ENCODE measurements at regions not wholly inside any gene's neighbourhood (a gene's known extent, or its start where the extent isn't known, plus 50 kb on each side); places are given as distances from the start of the nearest gene placed in this dataset.

DNA sequence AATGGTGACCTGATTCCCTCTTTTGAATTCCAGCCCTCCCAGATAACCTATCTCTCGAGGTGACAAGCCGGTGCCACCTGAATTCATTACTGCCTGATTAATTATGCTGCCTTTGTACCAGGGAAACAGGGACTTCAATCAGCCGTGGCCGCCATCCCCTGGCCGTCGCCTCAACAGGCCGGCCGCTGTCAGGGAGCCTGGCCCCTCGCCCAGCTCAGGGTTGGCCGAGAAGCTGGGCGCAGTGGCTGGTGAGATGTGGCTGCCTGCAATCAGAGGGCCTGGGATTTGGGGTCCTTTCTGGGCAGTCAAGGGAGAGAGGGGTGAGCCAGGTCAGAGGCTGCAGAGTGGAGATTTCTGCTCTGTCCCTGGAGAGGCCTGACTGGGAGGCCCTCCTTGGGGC, 91.2 kb downstream of the KCTD15 start:
- Mint-ChIP-seq H3K27me3 (peaks cover 15% of the 10 kb centered on the region), H3K4me1 (ENCODE audit: low read depth) (no peaks in the 10 kb centered on the region), H3K27ac (no peak overlapping the region), H3K4me3 (no peak overlapping the region), H3K36me3 (ENCODE audit: low read depth) (no peaks in the 10 kb centered on the region), H3K9me3 (no peaks in the 10 kb centered on the region)
- TF ChIP-seq, protein P1, sequence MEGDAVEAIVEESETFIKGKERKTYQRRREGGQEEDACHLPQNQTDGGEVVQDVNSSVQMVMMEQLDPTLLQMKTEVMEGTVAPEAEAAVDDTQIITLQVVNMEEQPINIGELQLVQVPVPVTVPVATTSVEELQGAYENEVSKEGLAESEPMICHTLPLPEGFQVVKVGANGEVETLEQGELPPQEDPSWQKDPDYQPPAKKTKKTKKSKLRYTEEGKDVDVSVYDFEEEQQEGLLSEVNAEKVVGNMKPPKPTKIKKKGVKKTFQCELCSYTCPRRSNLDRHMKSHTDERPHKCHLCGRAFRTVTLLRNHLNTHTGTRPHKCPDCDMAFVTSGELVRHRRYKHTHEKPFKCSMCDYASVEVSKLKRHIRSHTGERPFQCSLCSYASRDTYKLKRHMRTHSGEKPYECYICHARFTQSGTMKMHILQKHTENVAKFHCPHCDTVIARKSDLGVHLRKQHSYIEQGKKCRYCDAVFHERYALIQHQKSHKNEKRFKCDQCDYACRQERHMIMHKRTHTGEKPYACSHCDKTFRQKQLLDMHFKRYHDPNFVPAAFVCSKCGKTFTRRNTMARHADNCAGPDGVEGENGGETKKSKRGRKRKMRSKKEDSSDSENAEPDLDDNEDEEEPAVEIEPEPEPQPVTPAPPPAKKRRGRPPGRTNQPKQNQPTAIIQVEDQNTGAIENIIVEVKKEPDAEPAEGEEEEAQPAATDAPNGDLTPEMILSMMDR (IDR thresholded peaks at IDR 0.05): no peak
- ATAC-seq (ENCODE audit: poor library complexity) (no peak), DNase-seq (no peak)
- Histone ChIP-seq H3K27me3 (ENCODE audit: control insufficient read depth in 1 of 2, insufficient read depth in 2 of 2, low read length in 2 of 2) (no peaks in the 10 kb centered on the region), H3K36me3 (ENCODE audit: insufficient read depth, low read length) (no peaks in the 10 kb centered on the region), H3K27ac (ENCODE audit: low read depth in 1 of 2, low read length in 2 of 2) (no peak overlapping the region), H3K4me1 (ENCODE audit: insufficient read depth, low read length) (peaks cover 9% of the 10 kb centered on the region), H3K4me3 (ENCODE audit: low read length) (no peak overlapping the region), H3K9me3 (ENCODE audit: control insufficient read depth in 1 of 2, insufficient read depth in 1 of 2, low read length in 2 of 2) (no peaks in the 10 kb centered on the region)
- intact Hi-C loops (cut with DNase I, micrococcal nuclease): no loop called here
- CTCF ChIA-PET: no interaction called here
- POLR2A ChIA-PET: no interaction called here

DNA sequence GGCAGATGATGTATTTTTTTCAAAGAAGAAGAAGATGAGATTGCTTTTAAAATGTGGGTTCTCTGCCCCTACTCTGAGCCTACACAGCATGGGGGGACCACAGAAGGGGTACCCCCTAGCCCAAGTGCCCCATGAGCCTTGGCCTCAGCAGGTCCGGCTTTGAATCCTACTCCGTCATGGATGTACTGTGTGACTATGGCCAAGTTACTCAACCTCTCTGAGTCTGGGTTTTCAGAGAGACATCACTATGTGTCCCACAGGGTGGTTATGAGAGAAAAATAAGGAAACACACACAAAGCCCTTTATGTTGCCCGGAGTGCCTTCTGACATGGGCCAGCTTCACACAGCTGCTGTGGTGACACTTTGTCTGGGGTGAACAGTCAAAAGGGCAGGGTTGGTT, 92.0 kb downstream of the KCTD15 start:
- intact Hi-C loops (cut with DNase I, micrococcal nuclease): no loop called here
- no peaks in the 10 kb centered on the region for H3K36me3 ChIP-seq (ENCODE audit: insufficient read depth, low read length)
- peaks cover 6% of the 10 kb centered on the region for H3K4me1 ChIP-seq (ENCODE audit: insufficient read depth, low read length)
- no peak overlapping the region for H3K4me3 ChIP-seq (ENCODE audit: low read length)
- Mint-ChIP-seq H3K4me3 (no peak overlapping the region), H3K36me3 (ENCODE audit: low read depth) (no peaks in the 10 kb centered on the region), H3K4me1 (ENCODE audit: low read depth) (no peaks in the 10 kb centered on the region), H3K27ac (no peak overlapping the region), H3K9me3 (no peaks in the 10 kb centered on the region), H3K27me3 (peaks cover 15% of the 10 kb centered on the region)
- ChIA-PET CTCF (no interaction called here), POLR2A (no interaction called here)
- no peaks in the 10 kb centered on the region for H3K9me3 ChIP-seq (ENCODE audit: control insufficient read depth in 1 of 2, insufficient read depth in 1 of 2, low read length in 2 of 2)
- no peaks in the 10 kb centered on the region for H3K27me3 ChIP-seq (ENCODE audit: control insufficient read depth in 1 of 2, insufficient read depth in 2 of 2, low read length in 2 of 2)
- DNase-seq (no peak), ATAC-seq (ENCODE audit: poor library complexity) (no peak)
- H3K27ac ChIP-seq (ENCODE audit: low read depth in 1 of 2, low read length in 2 of 2): no peak overlapping the region
- TF ChIP-seq, protein P1 (IDR thresholded peaks at IDR 0.05): no peak

DNA sequence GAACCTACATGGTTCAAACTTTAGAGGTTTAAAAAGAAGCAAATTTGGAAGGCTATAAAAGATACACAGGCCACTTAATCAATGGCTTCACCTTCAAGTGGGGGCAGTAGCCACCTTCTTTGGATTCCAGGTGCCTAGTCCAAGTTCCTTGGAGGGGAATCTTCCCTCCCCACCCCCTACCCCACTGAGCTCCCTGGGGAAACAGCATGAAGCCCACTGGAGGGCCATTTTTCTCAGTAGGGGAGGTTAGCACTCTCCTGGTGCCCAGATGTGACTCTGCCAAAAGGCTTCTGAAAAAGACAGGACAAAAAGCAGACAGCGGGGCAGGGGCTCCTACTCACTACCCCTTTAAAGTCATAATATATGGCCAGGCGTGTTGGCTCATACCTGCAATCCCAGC, 93.9 kb downstream of the KCTD15 start:
- Mint-ChIP-seq H3K4me3 (no peak overlapping the region), H3K4me1 (ENCODE audit: low read depth) (no peaks in the 10 kb centered on the region), H3K9me3 (no peaks in the 10 kb centered on the region), H3K36me3 (ENCODE audit: low read depth) (no peaks in the 10 kb centered on the region), H3K27me3 (peaks cover 12% of the 10 kb centered on the region), H3K27ac (no peak overlapping the region)
- Histone ChIP-seq H3K36me3 (ENCODE audit: insufficient read depth, low read length) (no peaks in the 10 kb centered on the region), H3K4me3 (ENCODE audit: low read length) (no peak overlapping the region), H3K27me3 (ENCODE audit: control insufficient read depth in 1 of 2, insufficient read depth in 2 of 2, low read length in 2 of 2) (peaks cover 0 to 2% of the 10 kb centered on the region in 2 experiments), H3K4me1 (ENCODE audit: insufficient read depth, low read length) (no peaks in the 10 kb centered on the region), H3K9me3 (ENCODE audit: control insufficient read depth in 1 of 2, insufficient read depth in 1 of 2, low read length in 2 of 2) (no peaks in the 10 kb centered on the region), H3K27ac (ENCODE audit: low read depth in 1 of 2, low read length in 2 of 2) (no peak overlapping the region)
- DNase-seq (no peak), ATAC-seq (ENCODE audit: poor library complexity) (no peak)
- intact Hi-C loops (cut with DNase I, micrococcal nuclease): no loop called here
- TF ChIP-seq, protein P1 (IDR thresholded peaks at IDR 0.05): no peak
- ChIA-PET CTCF (no interaction called here), POLR2A (no interaction called here)

All from CD4-positive, alpha-beta T cell (primary cell).